ENCODE measurements at regions not wholly inside any gene's neighbourhood (a gene's known extent, or its start where the extent isn't known, plus 50 kb on each side); places are given as distances from the start of the nearest gene placed in this dataset.
A peak's percentile ranks its signal among the peaks of the same experiment; 100 is the strongest.

GRCh38 chr9:88733651-88734421, 198.9 kb downstream of the NXNL2 start:
- no peak for DNase-seq (ENCODE audit: low read depth)

DNA sequence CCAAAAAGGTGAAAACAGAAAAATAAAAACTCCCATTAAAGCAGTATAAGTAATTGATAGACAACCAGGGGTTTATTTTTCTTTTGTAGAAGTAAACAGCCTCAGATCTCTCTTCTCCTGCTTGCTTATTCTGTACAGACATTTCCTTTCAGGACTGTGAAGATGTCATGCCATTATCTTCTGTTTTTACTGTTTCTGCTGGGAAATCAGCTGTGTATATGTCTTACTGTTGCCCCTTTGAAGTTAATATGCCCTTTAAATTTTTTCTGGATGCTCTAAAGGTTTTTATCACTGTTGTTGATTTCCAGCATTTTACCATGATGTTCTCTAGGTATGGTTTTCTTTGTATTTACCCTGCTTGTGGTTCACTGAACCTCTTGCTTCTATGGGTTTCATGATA, 199.5 kb downstream of the NXNL2 start:
- no peak for DNase-seq (ENCODE audit: low read depth)

GRCh38 chr9:88736136-88736637, 201.2 kb downstream of the NXNL2 start:
- DNase-seq (ENCODE audit: low read depth) = peak; percentile 77

- peak; percentile 22 for DNase-seq (ENCODE audit: low read depth)
These were observed 202.1 kb downstream of the NXNL2 start for GRCh38 chr9:88737031-88737430.

DNA sequence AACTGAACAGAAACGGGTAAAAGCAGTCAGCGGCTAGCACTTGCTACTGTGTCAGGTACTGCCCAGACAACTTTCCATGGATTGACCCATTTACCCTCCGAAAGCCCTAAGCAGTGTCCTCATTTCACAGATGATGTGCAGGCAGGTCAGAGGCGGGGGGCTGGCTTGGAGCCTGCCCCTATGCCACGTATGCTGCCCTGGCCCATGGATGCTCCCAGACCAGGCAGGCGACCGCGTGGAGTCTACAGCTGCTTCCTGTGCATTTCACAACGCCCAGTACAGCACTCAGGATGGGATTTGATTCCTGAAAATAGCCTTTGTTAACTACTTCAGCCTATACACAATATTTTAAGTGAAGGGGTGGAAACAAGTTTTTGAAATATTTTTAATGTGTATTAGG, 202.9 kb downstream of the NXNL2 start:
- DNase-seq (ENCODE audit: low read depth) = no peak

DNA sequence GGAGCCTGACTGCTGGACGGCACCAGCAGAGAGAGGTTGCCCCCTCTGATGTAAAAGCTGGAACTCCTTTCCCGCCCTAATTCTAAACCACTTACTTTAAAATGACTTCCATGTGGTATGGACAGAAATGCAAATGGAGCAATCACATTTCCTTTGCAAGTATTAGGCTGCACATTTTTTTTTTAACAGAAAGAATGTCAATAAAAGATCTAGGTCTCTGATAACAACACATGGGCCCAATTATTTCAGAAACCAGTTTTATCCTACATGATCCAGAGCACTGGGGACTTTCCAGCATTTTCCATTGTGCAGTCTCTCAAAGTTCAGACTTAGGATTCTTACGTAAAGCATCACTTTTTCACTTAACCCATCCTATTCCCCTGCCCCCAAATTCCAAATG, 203.7 kb downstream of the NXNL2 start:
- DNase-seq (ENCODE audit: low read depth) = no peak

DNA sequence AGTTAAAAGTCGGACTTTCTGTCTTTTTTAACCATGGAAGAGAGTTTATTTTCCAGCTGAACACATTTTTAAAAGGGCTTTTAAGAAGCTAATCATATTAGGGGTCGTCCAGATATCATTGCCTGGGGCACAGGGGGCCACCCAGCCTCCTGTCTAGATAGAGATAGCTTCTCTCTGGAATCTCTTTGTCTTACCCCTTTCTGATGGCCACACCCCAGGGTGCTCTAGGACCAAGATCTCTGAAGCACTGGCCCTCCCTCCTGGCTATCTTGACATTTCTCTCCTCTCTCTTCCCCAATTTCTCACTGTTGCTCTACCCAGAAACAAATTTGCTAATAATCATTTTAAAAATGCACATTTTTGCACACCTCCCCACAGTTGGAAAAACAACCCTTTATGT, 204.4 kb downstream of the NXNL2 start:
- DNase-seq (ENCODE audit: low read depth) = no peak

DNA sequence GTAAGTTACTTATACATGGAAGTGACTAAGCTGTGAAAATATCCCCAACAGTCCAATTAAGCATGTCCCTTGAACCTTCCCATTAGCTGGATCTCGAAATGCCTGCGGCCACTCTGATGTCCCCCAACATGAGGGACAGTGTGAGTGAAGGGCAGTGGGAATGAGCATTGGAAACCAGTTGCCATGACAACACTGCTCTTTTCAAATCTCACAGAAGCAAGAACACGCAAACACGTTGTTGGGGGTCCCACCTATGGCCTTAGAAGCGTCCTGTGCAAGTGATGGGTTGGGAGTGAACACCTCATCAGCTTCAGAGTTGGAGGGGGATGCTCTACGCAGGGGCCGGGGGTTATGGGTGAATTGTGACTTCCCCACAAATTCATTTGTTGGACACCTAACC, 205.9 kb downstream of the NXNL2 start:
- no peak for DNase-seq (ENCODE audit: low read depth)

DNA sequence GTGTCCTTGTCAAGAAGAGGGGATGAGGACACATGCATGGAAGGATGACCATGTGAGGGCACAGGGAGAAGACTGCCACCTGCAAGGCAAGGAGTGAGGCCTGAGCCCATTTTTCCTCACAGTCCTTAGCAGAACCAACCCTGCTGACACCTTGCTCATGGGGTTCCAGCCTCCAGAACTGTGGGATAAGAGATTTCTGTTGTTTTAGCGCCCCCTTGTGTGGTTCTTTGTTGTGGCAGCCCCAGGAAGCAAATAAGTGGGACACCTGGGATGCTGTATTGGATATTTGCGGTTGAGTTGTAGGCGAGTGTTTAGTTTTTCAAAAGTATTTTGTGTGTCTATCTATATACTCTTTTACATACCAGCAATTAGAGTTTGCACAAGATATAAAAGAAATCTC, 206.4 kb downstream of the NXNL2 start:
- DNase-seq (ENCODE audit: low read depth) = no peak

DNA sequence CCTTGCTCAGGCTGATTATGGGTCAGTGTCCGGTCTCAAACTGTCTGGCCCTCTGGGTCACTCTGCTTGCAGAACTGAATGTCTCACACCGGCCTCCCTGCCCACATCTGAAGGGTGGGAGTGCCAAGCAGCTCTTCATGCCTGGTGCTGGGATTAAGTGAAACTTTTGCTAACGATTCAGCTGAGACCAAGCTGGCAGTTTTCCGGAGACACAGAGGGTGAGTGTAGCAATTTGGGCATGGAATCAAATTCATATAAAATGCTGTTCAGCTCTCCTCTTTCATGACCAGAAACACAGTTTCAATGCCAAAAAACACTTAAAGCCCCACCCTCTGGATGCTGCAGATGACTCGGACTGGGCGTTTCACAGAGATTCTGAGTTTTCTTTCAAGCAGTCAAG, 207.5 kb downstream of the NXNL2 start:
- DNase-seq (ENCODE audit: low read depth) = peak; percentile 73

- no peak for DNase-seq (ENCODE audit: low read depth)
These were observed 207.9 kb downstream of the NXNL2 start for GRCh38 chr9:88742905-88743304.

- DNase-seq (ENCODE audit: low read depth) = no peak
These were observed 210.5 kb downstream of the NXNL2 start for GRCh38 chr9:88745276-88746001.

DNA sequence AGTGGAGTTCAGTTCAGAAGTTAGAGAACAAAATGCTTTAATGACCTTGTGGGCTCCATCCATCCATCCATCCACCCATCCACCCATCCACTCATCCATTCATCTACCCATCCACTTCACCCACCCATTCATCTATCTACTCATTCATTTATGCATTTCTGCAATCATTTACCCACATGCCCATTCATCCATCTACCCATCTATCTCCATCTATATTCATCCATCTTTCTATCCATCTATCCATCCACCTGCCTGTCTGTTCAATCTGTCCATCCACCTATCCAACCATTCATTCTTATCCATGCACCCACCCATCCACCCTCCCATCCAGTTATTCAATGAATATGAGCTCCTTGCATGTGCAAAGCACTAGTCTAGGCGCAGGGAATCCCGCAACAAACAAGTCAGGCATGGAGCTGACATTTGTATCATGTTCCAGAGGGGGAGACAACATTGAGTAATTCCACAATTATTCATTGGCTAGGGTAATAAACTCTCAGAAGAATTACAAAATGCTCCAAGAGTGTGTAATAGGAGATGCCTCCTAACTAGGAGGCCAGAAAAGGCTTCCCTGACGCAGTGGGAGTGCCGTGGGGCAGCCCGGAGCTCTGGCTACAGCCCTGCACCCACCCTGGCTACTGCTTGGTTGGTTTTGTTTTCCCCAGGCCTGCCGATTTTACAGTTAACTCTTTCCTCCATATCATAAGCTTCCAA, 211.2 kb downstream of the NXNL2 start:
- peak; percentile 63 for DNase-seq (ENCODE audit: low read depth)

- DNase-seq (ENCODE audit: low read depth) = peak; percentile 25
These were observed 211.9 kb downstream of the NXNL2 start for GRCh38 chr9:88746743-88747398.

DNA sequence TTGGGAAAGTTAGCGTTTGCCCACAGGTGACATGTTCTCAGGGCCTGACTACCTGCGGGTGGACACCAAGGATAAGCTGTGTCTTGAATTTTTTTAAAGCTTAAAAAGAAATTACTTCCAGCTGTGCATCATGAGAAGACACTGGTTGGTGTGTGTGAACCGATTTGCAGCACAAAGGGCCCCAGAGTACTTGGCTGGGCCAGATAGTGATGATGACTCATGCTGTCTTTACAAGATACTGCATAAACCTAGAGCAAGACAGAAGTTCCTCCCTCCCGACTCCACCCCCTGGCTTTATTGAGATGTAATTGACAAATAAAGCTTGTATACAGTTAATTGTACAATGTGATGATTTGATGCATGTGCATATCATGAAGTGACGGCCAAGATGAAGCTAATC, 212.8 kb downstream of the NXNL2 start:
- peak; percentile 59 for DNase-seq (ENCODE audit: low read depth)

- DNase-seq (ENCODE audit: low read depth) = peak; percentile 52
These were observed 213.7 kb downstream of the NXNL2 start for GRCh38 chr9:88748566-88749261.

GRCh38 chr9:88749420-88749819, 214.4 kb downstream of the NXNL2 start:
- DNase-seq (ENCODE audit: low read depth) = no peak

DNA sequence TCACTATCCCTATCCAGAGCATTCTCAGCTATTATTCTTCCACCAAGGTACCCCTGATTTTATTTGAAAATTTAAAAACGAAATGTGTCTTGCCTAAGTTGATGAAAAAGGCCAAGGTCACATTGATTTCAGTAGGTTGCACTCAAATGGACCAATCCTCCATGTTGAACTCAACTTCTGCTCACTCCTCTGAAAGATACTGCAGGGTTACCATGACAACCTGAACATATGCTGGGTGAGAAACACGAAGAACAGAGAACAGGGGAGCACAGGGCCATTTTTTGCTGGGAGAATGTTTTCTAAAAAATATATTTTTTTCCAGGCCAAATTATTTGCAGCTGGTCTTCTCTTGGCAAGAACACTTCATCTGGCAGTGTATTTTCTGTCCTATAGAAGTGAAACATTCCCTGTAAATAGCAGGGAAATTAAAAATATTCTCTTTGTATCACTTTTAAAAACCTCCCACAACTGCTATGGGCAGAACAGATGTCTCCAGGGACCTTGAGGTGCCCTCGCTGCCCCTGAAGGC, 215.9 kb downstream of the NXNL2 start:
- no peak for DNase-seq (ENCODE audit: low read depth)

DNA sequence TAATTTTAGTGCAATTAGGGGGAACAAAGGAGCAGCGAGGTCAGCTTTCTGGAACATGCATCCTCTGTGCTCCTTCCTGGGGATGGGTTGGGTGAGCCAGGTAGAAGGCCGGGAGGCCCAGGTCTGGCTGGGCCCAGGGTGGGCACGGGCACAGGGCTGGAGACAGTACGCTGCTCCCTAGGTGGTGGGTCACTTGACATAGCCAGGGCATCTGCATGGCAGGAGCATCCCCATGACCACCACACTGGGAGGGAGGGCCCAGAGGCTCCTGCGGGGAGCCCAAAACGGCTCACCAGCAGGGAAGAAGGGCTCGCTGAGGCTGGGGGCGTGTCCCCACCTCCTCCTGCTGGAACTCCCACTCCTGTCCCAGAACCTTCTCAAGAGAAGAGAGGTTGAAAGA, 216.8 kb downstream of the NXNL2 start:
- no peak for DNase-seq (ENCODE audit: low read depth)

DNA sequence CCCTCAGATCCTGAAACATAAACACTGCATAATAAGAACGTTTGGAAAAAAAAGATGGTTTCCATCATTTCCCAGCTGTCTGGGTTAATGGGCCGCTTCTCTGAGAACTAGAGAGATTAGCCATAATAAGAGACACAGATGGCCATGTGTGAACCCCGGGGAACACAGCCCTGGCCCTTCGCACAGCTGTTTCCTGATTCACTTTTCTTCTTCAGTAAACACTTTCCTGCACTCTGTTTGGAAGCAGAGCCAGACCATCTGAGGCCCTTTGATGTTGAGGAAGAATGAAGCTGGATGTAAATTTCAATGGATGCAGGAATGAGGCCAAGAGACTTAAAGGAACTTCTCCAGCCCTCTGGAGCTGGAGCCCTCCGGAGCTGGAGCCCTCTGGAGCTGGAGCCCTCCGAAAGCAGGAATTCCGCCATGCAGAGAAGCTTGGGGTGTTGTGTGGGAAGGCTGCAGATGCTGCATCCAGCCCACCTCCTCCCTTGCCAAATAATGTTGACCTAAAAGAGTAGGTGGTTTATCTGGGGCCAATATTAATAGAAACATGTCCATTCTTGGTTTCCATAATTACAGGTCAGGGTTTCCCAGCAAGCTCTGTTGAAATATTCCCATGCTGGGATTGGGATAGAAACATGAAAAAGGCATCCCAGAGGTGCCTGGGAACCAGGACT, 218.9 kb downstream of the NXNL2 start:
- DNase-seq (ENCODE audit: low read depth) = no peak
